H1 (cell line): ENCODE measurements at regions not wholly inside any gene's neighbourhood (a gene's known extent, or its start where the extent isn't known, plus 50 kb on each side); places are given as distances from the start of the nearest gene placed in this dataset.

Experiments
- ATF3 ChIP-seq: IDR thresholded peaks from 2 replicates; pipeline ENCODE4 v1.6.1; 2011; ENCODE audit warnings: low read depth, mild to moderate bottlenecking, low read length; ENCODE audit not compliant: insufficient read depth
- CHD7 ChIP-seq: fragments of 300-600 bp; sonication (generic); IDR thresholded peaks from 2 replicates; pipeline ENCODE4 v1.7.1; 2012; ENCODE audit warnings: low read length, moderate library complexity, mild to moderate bottlenecking, inconsistent platforms; ENCODE audit not compliant: insufficient replicate concordance
- NANOG ChIP-seq: IDR thresholded peaks from 2 replicates; pipeline ENCODE4 v1.6.1; 2011; ENCODE audit warnings: low read length, low read depth, mild to moderate bottlenecking, inconsistent platforms; ENCODE audit not compliant: insufficient read depth, poor library complexity, severe bottlenecking
- SP2 ChIP-seq: IDR thresholded peaks from 2 replicates; pipeline ENCODE4 v1.6.1; 2012; ENCODE audit warnings: mild to moderate bottlenecking, low read length, inconsistent platforms

- TF ChIP-seq ATF3 (no peak), CHD7 (no peak), NANOG (no peak), SP2 (no peak)
Observed at GRCh38 chr2:196586511-196586991, 53.0 kb upstream of the CCDC150 start (continued).
